ENCODE measurements at regions not wholly inside any gene's neighbourhood (a gene's known extent, or its start where the extent isn't known, plus 50 kb on each side); places are given as distances from the start of the nearest gene placed in this dataset.
"Not testable (repeated sequence)": the region's sequence is repeated elsewhere in the genome, so short reads cannot be mapped to it uniquely, and the experiment has no call there.

DNA sequence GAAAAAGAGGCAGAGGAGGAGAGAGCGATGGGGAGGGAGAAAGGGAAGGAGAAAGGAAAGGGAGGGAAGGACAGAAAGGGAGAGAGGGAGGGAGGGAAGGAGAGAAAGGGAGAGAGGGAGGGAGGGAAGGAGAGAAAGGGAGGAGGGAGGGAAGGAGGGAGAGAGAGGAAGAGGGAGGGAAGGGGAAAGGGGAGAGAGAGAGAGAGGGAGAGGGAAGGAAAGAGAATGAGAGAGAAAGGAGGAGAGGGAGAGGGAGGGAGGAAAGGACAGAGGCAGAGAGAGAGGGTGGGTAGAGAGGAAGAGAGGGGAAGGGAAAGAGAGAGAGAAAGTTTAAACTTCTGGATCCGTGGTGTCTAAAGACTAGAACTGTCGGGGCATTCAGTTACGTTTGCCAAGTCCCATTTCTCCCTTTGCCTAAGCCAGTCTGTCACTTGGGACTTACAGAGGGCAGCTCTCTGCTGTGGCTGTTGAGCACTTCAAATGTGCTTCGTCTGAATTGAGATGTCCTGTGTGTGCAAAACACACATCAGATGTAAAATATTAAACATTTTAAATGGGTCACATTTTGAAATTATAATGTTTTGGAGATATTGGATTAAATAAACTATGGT, 62.6 kb downstream of the PLXNA1 start:
- DNase-seq (ENCODE audit: low read depth) = no peak
- TF ChIP-seq, protein P1, sequence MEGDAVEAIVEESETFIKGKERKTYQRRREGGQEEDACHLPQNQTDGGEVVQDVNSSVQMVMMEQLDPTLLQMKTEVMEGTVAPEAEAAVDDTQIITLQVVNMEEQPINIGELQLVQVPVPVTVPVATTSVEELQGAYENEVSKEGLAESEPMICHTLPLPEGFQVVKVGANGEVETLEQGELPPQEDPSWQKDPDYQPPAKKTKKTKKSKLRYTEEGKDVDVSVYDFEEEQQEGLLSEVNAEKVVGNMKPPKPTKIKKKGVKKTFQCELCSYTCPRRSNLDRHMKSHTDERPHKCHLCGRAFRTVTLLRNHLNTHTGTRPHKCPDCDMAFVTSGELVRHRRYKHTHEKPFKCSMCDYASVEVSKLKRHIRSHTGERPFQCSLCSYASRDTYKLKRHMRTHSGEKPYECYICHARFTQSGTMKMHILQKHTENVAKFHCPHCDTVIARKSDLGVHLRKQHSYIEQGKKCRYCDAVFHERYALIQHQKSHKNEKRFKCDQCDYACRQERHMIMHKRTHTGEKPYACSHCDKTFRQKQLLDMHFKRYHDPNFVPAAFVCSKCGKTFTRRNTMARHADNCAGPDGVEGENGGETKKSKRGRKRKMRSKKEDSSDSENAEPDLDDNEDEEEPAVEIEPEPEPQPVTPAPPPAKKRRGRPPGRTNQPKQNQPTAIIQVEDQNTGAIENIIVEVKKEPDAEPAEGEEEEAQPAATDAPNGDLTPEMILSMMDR (IDR thresholded peaks at IDR 0.05; ENCODE audit: insufficient read depth, low read depth, low read length, missing control alignments) = no peak
- no peak overlapping the region for H3K4me3 ChIP-seq (ENCODE audit: low read depth, low read length)

DNA sequence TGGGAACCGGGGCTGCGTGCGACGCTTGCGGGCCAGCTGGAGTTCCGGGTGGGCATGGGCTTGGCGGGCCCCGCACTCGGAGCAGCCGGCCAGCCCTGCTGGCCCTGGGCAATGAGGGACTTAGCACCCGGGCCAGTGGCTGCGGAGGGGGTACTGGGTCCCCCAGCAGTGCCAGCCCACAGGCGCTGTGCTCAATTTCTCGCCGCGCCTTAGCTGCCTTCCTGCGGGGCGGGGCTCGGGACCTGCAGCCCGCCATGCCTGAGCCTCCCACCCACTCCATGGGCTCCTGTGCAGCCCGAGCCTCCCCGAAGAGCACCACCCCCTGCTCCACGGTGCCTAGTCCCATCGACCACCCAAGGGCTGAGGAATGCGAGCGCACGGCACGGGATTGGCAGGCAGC, 63.8 kb downstream of the PLXNA1 start:
- DNase-seq (ENCODE audit: low read depth); H3K4me3 ChIP-seq (ENCODE audit: low read depth, low read length): not testable (repeated sequence)

DNA sequence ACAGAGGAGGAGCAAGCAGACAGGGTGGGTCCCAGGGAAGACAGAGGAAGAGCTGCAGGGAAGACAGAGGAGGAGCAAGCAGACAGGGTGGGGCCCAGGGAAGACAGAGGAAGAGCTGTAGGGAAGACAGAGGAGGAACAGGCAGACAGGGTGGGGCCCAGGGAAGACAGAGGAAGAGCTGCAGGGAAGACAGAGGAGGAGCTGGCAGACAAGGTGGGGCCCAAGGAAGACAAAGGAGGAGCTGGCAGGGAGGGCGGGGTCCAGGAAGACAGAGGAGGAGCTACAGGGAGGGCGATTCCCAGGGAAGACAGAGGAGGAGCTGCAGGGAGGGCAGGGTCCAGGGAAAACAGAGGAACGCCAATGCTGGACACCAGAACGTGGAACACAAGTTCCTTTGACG, 66.5 kb downstream of the PLXNA1 start:
- no peak for DNase-seq (ENCODE audit: low read depth)
- no peak overlapping the region for H3K4me3 ChIP-seq (ENCODE audit: low read depth, low read length)
- TF ChIP-seq, protein P1 (IDR thresholded peaks at IDR 0.05; ENCODE audit: insufficient read depth, low read depth, low read length, missing control alignments) = no peak

DNA sequence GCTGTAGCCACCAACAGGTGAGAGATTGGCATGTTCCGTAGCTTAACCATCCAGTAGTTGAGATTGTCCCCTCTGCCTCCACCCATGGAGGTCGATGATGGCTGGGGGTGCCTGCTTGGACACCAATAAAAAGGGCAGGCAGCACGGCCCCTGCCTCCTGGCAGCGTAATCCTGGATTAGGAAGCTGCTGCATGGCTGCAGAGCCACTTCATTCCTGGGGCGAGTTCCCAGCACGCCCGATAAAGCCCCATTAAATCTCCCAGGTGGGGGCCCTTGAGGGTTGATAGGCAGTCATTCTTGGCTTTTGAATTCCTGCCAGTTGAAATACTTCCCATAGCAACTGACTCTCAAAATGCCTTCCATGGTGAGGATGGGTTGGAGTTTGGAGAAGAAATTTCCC, 67.8 kb downstream of the PLXNA1 start:
- DNase-seq (ENCODE audit: low read depth) = no peak
- no peak overlapping the region for H3K4me3 ChIP-seq (ENCODE audit: low read depth, low read length)
- TF ChIP-seq, protein P1 (IDR thresholded peaks at IDR 0.05; ENCODE audit: insufficient read depth, low read depth, low read length, missing control alignments) = no peak

DNA sequence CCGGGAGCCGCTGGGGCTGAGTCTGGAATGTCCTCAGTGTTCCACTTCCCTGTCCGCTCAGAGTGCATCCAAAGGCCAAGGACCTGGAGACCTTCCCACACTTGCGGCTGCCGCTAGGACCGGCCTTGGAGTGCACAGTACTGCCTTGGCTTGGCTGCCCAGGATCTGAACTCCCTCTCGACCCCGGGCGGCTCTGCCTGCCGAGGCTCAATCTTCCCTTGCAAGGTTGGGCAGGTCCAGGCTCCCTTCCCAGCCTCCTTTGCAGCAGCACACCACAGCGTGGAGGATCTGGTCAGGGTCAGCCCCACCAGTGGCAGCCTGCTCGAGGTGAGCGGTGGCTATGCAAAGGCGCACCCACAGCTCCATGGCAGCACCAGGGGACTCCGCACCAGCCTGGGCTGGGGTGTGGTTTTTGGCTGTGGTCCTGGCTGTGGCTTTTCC, 69.2 kb downstream of the PLXNA1 start:
- DNase-seq (ENCODE audit: low read depth) = no peak
- no peak overlapping the region for H3K4me3 ChIP-seq (ENCODE audit: low read depth, low read length)
- TF ChIP-seq, protein P1 (IDR thresholded peaks at IDR 0.05; ENCODE audit: insufficient read depth, low read depth, low read length, missing control alignments) = no peak

DNA sequence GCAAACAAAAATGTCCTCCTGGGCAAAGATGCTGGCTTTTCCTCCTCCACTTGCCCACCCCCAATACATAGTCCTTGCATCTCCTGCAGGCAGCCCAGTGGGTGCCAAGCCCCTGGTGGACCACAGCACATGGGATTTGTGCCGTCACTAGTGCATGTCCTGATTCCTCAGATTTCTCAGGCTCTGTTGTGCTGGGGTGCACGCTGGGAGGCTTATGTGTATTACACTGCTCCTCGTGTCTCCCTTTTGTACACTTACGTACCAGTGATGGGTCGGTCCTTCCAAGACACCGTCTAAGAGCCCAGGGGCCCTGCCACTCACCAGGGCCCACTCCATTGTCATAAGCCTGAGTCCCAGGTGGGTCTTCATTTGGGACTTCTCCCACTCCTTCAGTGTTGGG, 70.1 kb downstream of the PLXNA1 start:
- no peak overlapping the region for H3K4me3 ChIP-seq (ENCODE audit: low read depth, low read length)
- DNase-seq (ENCODE audit: low read depth) = no peak
- TF ChIP-seq, protein P1 (IDR thresholded peaks at IDR 0.05; ENCODE audit: insufficient read depth, low read depth, low read length, missing control alignments) = no peak

DNA sequence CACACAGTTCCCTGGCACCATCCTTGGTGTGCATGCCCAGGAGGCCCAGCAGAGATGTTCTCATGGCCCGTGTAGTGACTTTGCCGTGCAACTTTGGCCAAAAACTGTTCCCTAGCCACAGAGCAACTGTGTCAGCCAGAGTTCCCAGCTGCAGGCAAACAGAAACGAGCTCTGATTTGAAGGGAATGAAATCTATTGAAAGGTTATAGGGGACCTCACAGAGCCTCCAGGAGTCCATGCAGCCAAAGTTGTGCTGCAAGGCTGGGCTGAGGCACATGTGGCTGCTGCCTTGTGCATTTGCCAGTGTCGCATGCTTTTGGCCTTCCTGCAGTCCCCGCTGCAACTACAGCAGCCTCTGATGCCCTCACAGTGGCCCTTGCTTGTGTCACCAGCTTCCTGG, 70.5 kb downstream of the PLXNA1 start:
- H3K4me3 ChIP-seq (ENCODE audit: low read depth, low read length) = no peak overlapping the region
- TF ChIP-seq, protein P1 (IDR thresholded peaks at IDR 0.05; ENCODE audit: insufficient read depth, low read depth, low read length, missing control alignments) = no peak
- DNase-seq (ENCODE audit: low read depth) = no peak

Data from GM12865 (cell line).